DND-41 (cell line): ENCODE measurements at regions not wholly inside any gene's neighbourhood (a gene's known extent, or its start where the extent isn't known, plus 50 kb on each side); places are given as distances from the start of the nearest gene placed in this dataset.

ENCODE experiments used
- ATAC-seq: fragments of 200-7000 bp; cut with Tn5 transposase; 3 replicates; pipeline ENCODE4 v1.9.1; 2021; ENCODE audit warnings: low read depth; ENCODE audit not compliant: insufficient read depth
- DNase-seq: peaks from one replicate; pipeline ENCODE4 v3.0.0-alpha.2; 2020
- H2AFZ ChIP-seq: 2 replicates; pipeline ENCODE4 v1.6.0; 2012; ENCODE audit warnings: low read depth, low read length
- H3K27ac ChIP-seq: 2 replicates; pipeline ENCODE4 v1.5.1; 2012; ENCODE audit warnings: low read length, inconsistent platforms
- H3K27me3 ChIP-seq: fragments of 200-600 bp; sonication (generic); 2 replicates; pipeline ENCODE4 v1.6.0; 2012; ENCODE audit warnings: low read length, mild to moderate bottlenecking, inconsistent platforms; ENCODE audit not compliant: insufficient read depth, poor library complexity
- H3K36me3 ChIP-seq: 2 replicates; pipeline ENCODE4 v1.5.1; 2012; ENCODE audit warnings: low read length, inconsistent platforms; ENCODE audit not compliant: insufficient read depth
- H3K4me1 ChIP-seq: 2 replicates; pipeline ENCODE4 v1.5.1; 2012; ENCODE audit warnings: mild to moderate bottlenecking, low read length; ENCODE audit not compliant: insufficient read depth
- H3K4me2 ChIP-seq: 2 replicates; pipeline ENCODE4 v1.6.0; 2012; ENCODE audit warnings: mild to moderate bottlenecking, moderate library complexity, low read length, inconsistent platforms; ENCODE audit not compliant: insufficient read depth
- H3K4me3 ChIP-seq, 2 experiments: fragments of 200-600 bp in 1 of 2; shearing (Covaris generic) in 1 of 2; 2 replicates each; pipeline ENCODE4 v1.5.1; 2012 to 2016; ENCODE audit warnings: inconsistent platforms in 2 of 2, low read length in 2 of 2, mild to moderate bottlenecking in 2 of 2, low read depth in 1 of 2, moderate library complexity in 1 of 2
- H3K79me2 ChIP-seq: 2 replicates; pipeline ENCODE4 v1.6.0; 2012; ENCODE audit warnings: low read length, inconsistent platforms; ENCODE audit not compliant: insufficient read depth
- H3K9ac ChIP-seq: 2 replicates; pipeline ENCODE4 v1.6.0; 2012; ENCODE audit warnings: low read depth, mild to moderate bottlenecking, inconsistent platforms, low read length, moderate library complexity
- H3K9me3 ChIP-seq: 2 replicates; pipeline ENCODE4 v1.5.1; 2012; ENCODE audit warnings: low read length, moderate library complexity, mild to moderate bottlenecking, inconsistent platforms; ENCODE audit not compliant: insufficient read depth, severe bottlenecking
- H4K20me1 ChIP-seq: 2 replicates; pipeline ENCODE4 v1.6.0; 2012; ENCODE audit warnings: low read length; ENCODE audit not compliant: insufficient read depth
- CTCF ChIP-seq: IDR thresholded peaks from 2 replicates; pipeline ENCODE4 v1.5.1; 2012; ENCODE audit warnings: borderline replicate concordance, low read length, moderate library complexity, mild to moderate bottlenecking; ENCODE audit not compliant: poor library complexity, severe bottlenecking; ENCODE audit errors: extremely low read depth
- EZH2 ChIP-seq: IDR thresholded peaks from 3 replicates; pipeline ENCODE4 v1.6.1; 2012; ENCODE audit warnings: borderline replicate concordance, low read depth, mild to moderate bottlenecking, moderate library complexity, low read length, inconsistent platforms; ENCODE audit not compliant: severe bottlenecking

DNA sequence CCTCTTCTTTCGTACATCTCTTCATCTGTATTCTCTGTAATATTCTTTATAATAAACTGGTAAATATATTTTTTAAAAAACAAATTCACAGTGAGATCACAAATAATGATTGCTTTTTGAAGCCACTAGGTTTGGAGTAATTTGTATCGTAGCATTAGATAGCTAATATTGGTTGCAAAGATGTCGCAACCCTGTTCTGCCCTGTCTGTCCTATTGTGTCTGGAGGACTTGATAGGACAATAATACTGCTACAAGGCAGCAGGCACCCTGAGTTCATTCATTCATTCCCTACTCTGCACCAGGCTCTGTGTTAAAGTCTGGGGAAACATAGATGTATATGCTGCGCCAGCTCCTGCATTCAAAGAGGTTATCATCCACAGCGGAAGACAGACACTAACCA lies 206.7 kb upstream of the KLF4 start:
- Histone ChIP-seq H3K9ac (no peak overlapping the region), H3K4me3 (no peak overlapping the region), H3K79me2 (no peaks in the 10 kb centered on the region), H3K9me3 (no peaks in the 10 kb centered on the region), H3K4me1 (no peaks in the 10 kb centered on the region), H3K27ac (no peak overlapping the region), H3K36me3 (no peaks in the 10 kb centered on the region), H3K27me3 (no peaks in the 10 kb centered on the region), H4K20me1 (no peaks in the 10 kb centered on the region), H2AFZ (no peak overlapping the region), H3K4me2 (no peak overlapping the region)
- ATAC-seq, result no peak
- DNase-seq, result no peak
- TF ChIP-seq CTCF (no peak), EZH2 (no peak)

DNA sequence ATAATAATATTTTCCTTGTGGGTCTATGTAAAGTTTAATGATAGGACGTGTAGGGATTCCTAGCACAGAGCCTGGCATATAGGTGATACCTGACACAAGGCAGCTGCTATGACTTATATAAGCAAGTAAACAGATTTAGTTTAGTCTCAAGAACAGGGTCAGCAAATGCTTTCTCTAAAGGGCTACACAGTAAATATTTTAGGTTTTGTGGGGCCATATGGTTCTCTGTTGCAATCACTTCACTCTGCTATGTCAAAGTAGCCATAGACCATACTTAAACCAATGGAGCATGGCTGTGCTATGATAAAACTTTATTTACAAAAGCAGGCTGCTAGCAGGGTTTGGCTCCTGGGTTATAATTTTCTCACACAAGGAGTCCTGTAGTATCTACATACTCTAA lies 204.8 kb upstream of the KLF4 start:
- no peaks in the 10 kb centered on the region for H3K36me3 ChIP-seq
- no peaks in the 10 kb centered on the region for H3K4me1 ChIP-seq
- H3K9ac ChIP-seq, result no peak overlapping the region
- TF ChIP-seq CTCF (no peak), EZH2 (no peak)
- no peaks in the 10 kb centered on the region for H3K27me3 ChIP-seq
- DNase-seq (no peak), ATAC-seq (no peak)
- no peak overlapping the region for H3K4me2 ChIP-seq
- no peaks in the 10 kb centered on the region for H4K20me1 ChIP-seq
- H3K27ac ChIP-seq, result no peak overlapping the region
- H3K9me3 ChIP-seq, result no peaks in the 10 kb centered on the region
- no peak overlapping the region for H2AFZ ChIP-seq
- H3K4me3 ChIP-seq, result no peak overlapping the region
- no peaks in the 10 kb centered on the region for H3K79me2 ChIP-seq

GRCh38 chr9:107693625-107694326 lies 204.2 kb upstream of the KLF4 start:
- TF ChIP-seq EZH2, result no peak
- TF ChIP-seq CTCF, result no peak
- Histone ChIP-seq H3K27ac (no peak overlapping the region), H3K4me2 (no peak overlapping the region), H2AFZ (no peak overlapping the region), H3K4me3 (no peak overlapping the region), H4K20me1 (no peaks in the 10 kb centered on the region), H3K9ac (no peak overlapping the region), H3K79me2 (no peaks in the 10 kb centered on the region), H3K36me3 (no peaks in the 10 kb centered on the region), H3K9me3 (no peaks in the 10 kb centered on the region), H3K27me3 (no peaks in the 10 kb centered on the region), H3K4me1 (no peaks in the 10 kb centered on the region)
- no peak for ATAC-seq
- no peak for DNase-seq

DNA sequence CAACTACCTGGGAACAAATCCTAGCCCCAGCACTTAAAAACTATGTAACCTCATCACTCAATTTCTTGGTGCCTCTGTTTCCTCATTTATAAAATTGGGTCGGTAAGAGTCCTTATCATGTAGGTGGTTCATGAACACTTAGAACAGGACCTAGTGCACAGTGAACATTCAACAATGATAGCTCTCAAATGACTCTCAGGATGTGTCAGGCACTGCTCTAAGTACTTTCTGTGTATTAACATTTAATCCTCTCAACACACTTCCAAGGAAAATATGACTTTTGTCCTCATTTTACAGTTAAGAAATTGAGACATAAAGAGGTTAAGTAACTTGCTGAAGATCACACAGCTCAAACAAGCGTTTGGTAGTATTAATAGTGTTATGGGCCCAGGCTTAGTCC lies 202.1 kb upstream of the KLF4 start:
- H3K9me3 ChIP-seq, result no peaks in the 10 kb centered on the region
- H3K9ac ChIP-seq, result no peak overlapping the region
- no peaks in the 10 kb centered on the region for H3K79me2 ChIP-seq
- no peak for ATAC-seq
- H3K4me2 ChIP-seq, result no peak overlapping the region
- no peaks in the 10 kb centered on the region for H3K27me3 ChIP-seq
- H2AFZ ChIP-seq, result no peak overlapping the region
- H3K4me3 ChIP-seq, result no peak overlapping the region
- H3K27ac ChIP-seq, result no peak overlapping the region
- no peaks in the 10 kb centered on the region for H3K4me1 ChIP-seq
- DNase-seq, result no peak
- H4K20me1 ChIP-seq, result no peaks in the 10 kb centered on the region
- TF ChIP-seq EZH2, result no peak
- H3K36me3 ChIP-seq, result no peaks in the 10 kb centered on the region
